Endothelial cell (in vitro differentiated cells): ENCODE measurements at regions not wholly inside any gene's neighbourhood (a gene's known extent, or its start where the extent isn't known, plus 50 kb on each side); places are given as distances from the start of the nearest gene placed in this dataset.

ENCODE experiments used
- DNase-seq: peaks from one replicate; pipeline ENCODE4 v3.0.0; 2021; ENCODE audit warnings: low spot score
- H3K27ac Mint-ChIP-seq: one replicate; pipeline ENCODE4 v1.8.0; 2021; ENCODE audit warnings: mixed read lengths, inconsistent platforms; ENCODE audit not compliant: unreplicated experiment
- H3K27me3 Mint-ChIP-seq: one replicate; pipeline ENCODE4 v1.8.0; 2021; ENCODE audit warnings: mild to moderate bottlenecking, moderate library complexity, mixed read lengths, inconsistent platforms; ENCODE audit not compliant: unreplicated experiment
- H3K36me3 Mint-ChIP-seq: one replicate; pipeline ENCODE4 v1.8.0; 2021; ENCODE audit warnings: mild to moderate bottlenecking, low read depth, mixed read lengths, inconsistent platforms; ENCODE audit not compliant: unreplicated experiment
- H3K4me1 Mint-ChIP-seq: one replicate; pipeline ENCODE4 v1.8.0; 2021; ENCODE audit warnings: mild to moderate bottlenecking, mixed read lengths, inconsistent platforms; ENCODE audit not compliant: unreplicated experiment
- H3K4me3 Mint-ChIP-seq: one replicate; pipeline ENCODE4 v1.8.0; 2021; ENCODE audit warnings: mild to moderate bottlenecking, mixed read lengths, inconsistent platforms; ENCODE audit not compliant: unreplicated experiment
- H3K9me3 Mint-ChIP-seq: one replicate; pipeline ENCODE4 v1.8.0; 2021; ENCODE audit warnings: mixed read lengths, inconsistent platforms; ENCODE audit not compliant: unreplicated experiment
- CTCF ChIP-seq: fragments of 200-600 bp; sonication (generic); IDR thresholded peaks from one replicate; pipeline ENCODE4 v1.5.0; 2021; ENCODE audit warnings: antibody characterized with exemption; ENCODE audit not compliant: unreplicated experiment

DNA sequence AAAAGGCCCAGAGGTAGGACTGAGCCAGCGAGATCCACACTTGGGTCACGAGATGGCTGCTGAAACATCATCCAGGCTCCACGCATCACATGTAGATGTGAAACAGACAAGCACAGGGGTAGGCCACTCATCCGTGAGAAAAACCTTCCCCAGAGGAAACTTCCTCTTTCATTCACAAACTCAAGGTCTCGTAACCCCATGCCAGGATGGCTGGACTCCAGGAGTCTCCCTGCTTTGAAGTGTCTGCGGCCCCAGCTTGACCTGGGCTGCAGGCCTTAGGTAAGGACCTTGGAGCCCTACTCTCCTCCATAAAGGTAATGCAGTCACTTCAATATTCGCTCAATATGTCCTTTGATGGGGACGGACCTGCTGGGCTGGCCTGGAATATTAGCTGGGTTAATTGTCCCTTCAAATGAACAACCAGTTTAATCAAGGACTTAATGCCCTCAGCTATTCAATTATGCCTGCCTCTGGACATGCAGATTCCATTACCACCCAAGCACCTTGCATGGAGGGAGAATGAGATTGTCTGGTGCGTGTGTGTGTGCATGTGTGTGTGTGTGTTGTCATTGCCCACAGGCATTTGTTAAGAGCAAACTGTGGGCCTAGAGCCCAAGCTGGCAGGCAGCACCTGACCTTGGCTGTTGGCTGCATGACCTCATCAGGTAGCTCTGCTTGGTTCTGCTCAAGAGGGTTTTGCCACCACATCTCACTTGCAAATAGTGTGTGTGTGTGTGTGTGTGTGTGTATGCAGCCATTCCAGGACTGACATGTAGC, 186.9 kb upstream of the TLE3 start:
- Mint-ChIP-seq H3K27ac (no peak overlapping the region), H3K36me3 (no peaks in the 10 kb centered on the region), H3K4me1 (peaks cover 3% of the 10 kb centered on the region), H3K27me3 (no peaks in the 10 kb centered on the region), H3K9me3 (no peaks in the 10 kb centered on the region), H3K4me3 (no peak overlapping the region)
- DNase-seq = no peak
- no peak for TF ChIP-seq CTCF

DNA sequence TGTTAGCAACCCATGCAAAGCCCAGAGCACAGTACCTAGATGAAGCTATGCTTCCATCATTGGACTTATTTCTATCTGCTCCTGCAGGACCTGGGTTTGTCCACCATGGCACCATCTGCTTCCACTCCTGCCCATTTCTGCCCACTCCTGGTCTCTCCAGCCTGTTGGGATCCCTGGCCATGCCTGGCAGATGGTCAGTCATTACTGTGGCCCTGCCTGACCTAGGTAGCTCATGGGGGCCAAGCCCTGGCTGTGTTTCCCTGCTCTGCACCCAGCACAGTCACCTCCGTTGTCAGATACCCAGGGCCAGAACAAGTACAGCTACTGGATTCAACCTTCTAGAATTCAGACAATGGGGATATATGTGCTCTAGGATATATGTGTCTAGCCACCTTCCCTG, 185.8 kb upstream of the TLE3 start:
- no peak for TF ChIP-seq CTCF
- no peaks in the 10 kb centered on the region for H3K36me3 Mint-ChIP-seq
- no peak overlapping the region for H3K27ac Mint-ChIP-seq
- no peak for DNase-seq
- H3K9me3 Mint-ChIP-seq = no peaks in the 10 kb centered on the region
- H3K27me3 Mint-ChIP-seq = no peaks in the 10 kb centered on the region
- H3K4me1 Mint-ChIP-seq = no peaks in the 10 kb centered on the region
- no peak overlapping the region for H3K4me3 Mint-ChIP-seq

- no peak for DNase-seq
- no peak overlapping the region for H3K4me3 Mint-ChIP-seq
- H3K27me3 Mint-ChIP-seq = peaks cover 2% of the 10 kb centered on the region
- no peaks in the 10 kb centered on the region for H3K9me3 Mint-ChIP-seq
- H3K4me1 Mint-ChIP-seq = no peaks in the 10 kb centered on the region
- H3K36me3 Mint-ChIP-seq = no peaks in the 10 kb centered on the region
- no peak for TF ChIP-seq CTCF
- no peak overlapping the region for H3K27ac Mint-ChIP-seq
These were observed 184.1 kb upstream of the TLE3 start for GRCh38 chr15:70281811-70282307.

DNA sequence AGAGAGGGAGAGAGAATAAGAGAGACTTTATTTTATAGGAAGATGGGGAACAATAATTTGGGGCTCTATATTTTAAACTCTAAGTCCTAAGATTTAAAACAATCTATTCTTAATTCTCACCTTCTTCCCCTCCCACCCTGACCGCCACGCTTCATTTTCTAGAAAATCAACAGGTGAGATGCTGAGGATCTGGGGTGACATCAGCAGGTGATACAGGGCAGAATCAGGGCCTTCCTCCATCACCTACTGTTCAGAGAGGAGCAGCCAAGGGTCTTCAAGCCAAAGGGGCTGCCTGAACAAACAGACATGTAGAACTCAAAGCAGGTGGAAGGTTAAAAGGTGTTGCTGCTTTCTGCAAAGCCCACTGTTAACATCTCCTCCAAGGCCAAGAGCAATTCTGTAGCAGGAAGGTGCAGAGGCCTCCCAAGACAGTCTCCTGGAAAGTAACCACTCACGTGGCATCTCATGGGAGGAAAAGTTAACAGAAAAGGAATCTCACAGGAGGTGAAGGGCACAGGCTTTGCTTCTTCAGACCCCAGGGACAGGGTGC, 183.6 kb upstream of the TLE3 start:
- no peak for DNase-seq
- H3K4me3 Mint-ChIP-seq = no peak overlapping the region

More for the DNA sequence above, 183.6 kb upstream of the TLE3 start:
- Mint-ChIP-seq H3K27me3 (peaks cover 4% of the 10 kb centered on the region), H3K27ac (no peak overlapping the region), H3K4me1 (no peaks in the 10 kb centered on the region), H3K36me3 (no peaks in the 10 kb centered on the region), H3K9me3 (no peaks in the 10 kb centered on the region)
- TF ChIP-seq CTCF = no peak
